GM12878 (cell line): ENCODE measurements at regions not wholly inside any gene's neighbourhood (a gene's known extent, or its start where the extent isn't known, plus 50 kb on each side); places are given as distances from the start of the nearest gene placed in this dataset.

Experiments used
- ATF3 ChIP-seq: IDR thresholded peaks from 2 replicates; pipeline ENCODE4 v1.6.1; 2011; ENCODE audit warnings: low read depth, mild to moderate bottlenecking, low read length, moderate library complexity, borderline replicate concordance; ENCODE audit errors: extremely low read depth
- CTCF ChIP-seq, 3 experiments: IDR thresholded peaks in 2 of 3; conservative IDR thresholded peaks in 1 of 3; 2 replicates each; pipeline ENCODE4 v1.5.1; 2011; ENCODE audit warnings: low read depth in 3 of 3, low read length in 3 of 3, mild to moderate bottlenecking in 3 of 3, control low read depth in 2 of 3, moderate library complexity in 2 of 3, inconsistent platforms in 1 of 3, mixed read lengths in 1 of 3; ENCODE audit not compliant: control insufficient read depth in 2 of 3, insufficient read depth in 1 of 3; ENCODE audit errors: extremely low read depth in 1 of 3
- PML ChIP-seq: IDR thresholded peaks from 2 replicates; pipeline ENCODE4 v1.6.1; 2012; ENCODE audit warnings: low read length, inconsistent platforms
- POLR2A ChIP-seq: IDR thresholded peaks from 2 replicates; pipeline ENCODE4 v1.6.1; 2011; ENCODE audit warnings: low read depth, mild to moderate bottlenecking, low read length
- TAF1 ChIP-seq: IDR thresholded peaks from 2 replicates; pipeline ENCODE4 v1.6.1; 2011; ENCODE audit warnings: mild to moderate bottlenecking, low read depth, low read length, borderline replicate concordance
- TARDBP ChIP-seq: IDR thresholded peaks from 2 replicates; pipeline ENCODE4 v1.6.1; 2016; ENCODE audit warnings: borderline replicate concordance
- YY1 ChIP-seq: IDR thresholded peaks from 2 replicates; pipeline ENCODE4 v1.6.1; 2011; ENCODE audit warnings: low read depth, mild to moderate bottlenecking, low read length

- TF ChIP-seq CTCF (IDR thresholded peaks at IDR 0.05 in 2 of 3, conservative IDR thresholded peaks at IDR 0.05 in 1 of 3; ENCODE audit: control insufficient read depth in 2 of 3, extremely low read depth in 1 of 3, insufficient read depth in 1 of 3, low read depth in 3 of 3, low read length in 3 of 3) (no peak), TAF1 (no peak), POLR2A (no peak), PML (no peak), ATF3 (no peak), TARDBP (no peak), YY1 (no peak)
Observed at GRCh38 chr14:24741871-24742270, 107.9 kb upstream of the GZMB start.
